ENCODE measurements at regions not wholly inside any gene's neighbourhood (a gene's known extent, or its start where the extent isn't known, plus 50 kb on each side); places are given as distances from the start of the nearest gene placed in this dataset.

DNA sequence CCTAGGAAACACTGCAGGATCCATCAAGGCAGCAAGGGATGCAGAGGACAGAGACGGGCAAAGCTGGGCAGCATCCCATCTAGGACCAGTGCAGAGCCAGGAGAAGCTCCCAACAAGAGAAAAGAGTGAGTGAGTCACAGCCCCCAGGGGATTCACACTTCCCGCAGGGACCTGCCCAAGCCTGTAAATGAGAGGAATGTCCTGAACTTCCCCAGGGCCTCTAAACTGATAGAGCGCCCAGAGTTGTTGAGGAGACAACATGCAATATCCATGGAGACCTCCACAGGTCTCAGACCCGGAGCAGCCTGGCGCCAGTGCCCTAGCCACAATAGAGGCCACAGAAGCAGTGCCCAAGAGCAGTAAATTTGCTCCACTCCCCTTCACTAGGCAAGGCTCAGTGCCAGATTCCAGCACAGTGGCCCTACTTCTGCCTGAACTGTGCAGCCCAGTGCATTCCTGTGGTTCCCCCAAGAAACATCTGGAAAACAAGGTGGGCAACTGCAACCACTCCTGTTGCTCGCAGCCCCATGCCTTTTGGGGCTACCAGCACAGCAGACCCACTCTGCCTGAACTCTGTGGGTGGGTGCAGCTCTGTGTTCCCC is 567.5 kb downstream of the POM121L12 start:
- Histone ChIP-seq H3K4ac (ENCODE audit: low read depth, low read length) (no peak overlapping the region), H4K5ac (ENCODE audit: low read depth, low read length) (no peak overlapping the region), H3K27me3 (ENCODE audit: control insufficient read depth, insufficient read depth, low read length) (no peaks in the 10 kb centered on the region), H2BK15ac (ENCODE audit: low read depth, low read length) (no peak overlapping the region), H2BK120ac (ENCODE audit: low read depth, low read length) (no peak overlapping the region), H3K27ac (ENCODE audit: insufficient read depth, low read length) (no peak overlapping the region), H3K9me3 (ENCODE audit: control insufficient read depth, insufficient read depth, low read length) (peaks cover 9% of the 10 kb centered on the region), H3K23ac (ENCODE audit: low read depth, low read length) (no peak overlapping the region), H3K4me3 (ENCODE audit: insufficient read depth, low read depth, low read length) (no peak overlapping the region), H4K8ac (ENCODE audit: low read depth in 2 of 2, low read length in 2 of 2) (no peak overlapping the region), H3K14ac (replicated peaks; ENCODE audit: low read depth, low read length) (no peak overlapping the region), H2AFZ (replicated peaks; ENCODE audit: low read length, poor library complexity) (no peak overlapping the region), H3K56ac (ENCODE audit: extremely low read depth, insufficient read depth, low read length) (no peak overlapping the region), H2AK9ac (replicated peaks; ENCODE audit: low read depth, low read length, poor library complexity) (no peak overlapping the region), H3K4me2 (ENCODE audit: low read depth, low read length) (no peak overlapping the region), H2BK20ac (ENCODE audit: low read depth, low read length) (no peak overlapping the region), H3K18ac (ENCODE audit: low read depth, low read length) (no peak overlapping the region), H4K91ac (ENCODE audit: insufficient read depth, low read depth, low read length) (no peak overlapping the region), H2AK5ac (ENCODE audit: low read depth, low read length) (no peak overlapping the region), H4K20me1 (ENCODE audit: insufficient read depth, low read length) (no peaks in the 10 kb centered on the region), H3K9ac (ENCODE audit: low read depth, low read length) (no peak overlapping the region), H3K36me3 (ENCODE audit: control insufficient read depth, insufficient read depth, low read length) (no peaks in the 10 kb centered on the region), H2BK5ac (ENCODE audit: low read depth, low read length, poor library complexity, severe bottlenecking) (no peak overlapping the region), H3K79me1 (ENCODE audit: low read depth in 1 of 2, low read length in 2 of 2) (no peaks in the 10 kb centered on the region), H3K9me1 (ENCODE audit: insufficient read depth, low read length) (no peaks in the 10 kb centered on the region), H3K4me1 (ENCODE audit: control insufficient read depth, insufficient read depth, low read length) (no peaks in the 10 kb centered on the region)
- CTCF ChIA-PET = no interaction called here
- BruUV-seq (replicated peaks) = no TSS peak
- DNase-seq (no peak), ATAC-seq (ENCODE audit: low read depth) (no peak)
- in situ Hi-C loops (cut with MboI; ENCODE audit: low sequenced_read_pairs) (no loop called here), intact Hi-C loops (cut with micrococcal nuclease) (no loop called here), dilution Hi-C loops (cut with HindIII; ENCODE audit: low sequenced_read_pairs, unreplicated experiment) (no loop called here)
- TF ChIP-seq RFX5 (IDR thresholded peaks at IDR 0.05; ENCODE audit: low read depth, low read length) (no peak), FOS (IDR thresholded peaks at IDR 0.05; ENCODE audit: low read depth, low read length) (no peak), MAZ (IDR thresholded peaks at IDR 0.05; ENCODE audit: borderline replicate concordance, low read depth, low read length) (no peak), RAD21 (IDR thresholded peaks at IDR 0.05; ENCODE audit: low read length) (no peak), MAFK (IDR thresholded peaks at IDR 0.05; ENCODE audit: low read depth, low read length) (no peak), BHLHE40 (IDR thresholded peaks at IDR 0.05; ENCODE audit: low read depth, low read length) (no peak), SMC3 (IDR thresholded peaks at IDR 0.05; ENCODE audit: low read depth, low read length) (no peak), RCOR1 (IDR thresholded peaks at IDR 0.05; ENCODE audit: insufficient replicate concordance, low read length) (no peak), MXI1 (IDR thresholded peaks at IDR 0.05; ENCODE audit: borderline replicate concordance, low read depth, low read length) (no peak), CHD1 (IDR thresholded peaks at IDR 0.05; ENCODE audit: low read depth, low read length) (no peak), CEBPB (IDR thresholded peaks at IDR 0.05; ENCODE audit: low read depth, low read length) (no peak), NFE2L2 (IDR thresholded peaks at IDR 0.05; ENCODE audit: low read depth, low read length) (no peak), POLR2A (IDR thresholded peaks at IDR 0.05; ENCODE audit: low read depth, low read length) (no peak)
- TF ChIP-seq, protein P1, sequence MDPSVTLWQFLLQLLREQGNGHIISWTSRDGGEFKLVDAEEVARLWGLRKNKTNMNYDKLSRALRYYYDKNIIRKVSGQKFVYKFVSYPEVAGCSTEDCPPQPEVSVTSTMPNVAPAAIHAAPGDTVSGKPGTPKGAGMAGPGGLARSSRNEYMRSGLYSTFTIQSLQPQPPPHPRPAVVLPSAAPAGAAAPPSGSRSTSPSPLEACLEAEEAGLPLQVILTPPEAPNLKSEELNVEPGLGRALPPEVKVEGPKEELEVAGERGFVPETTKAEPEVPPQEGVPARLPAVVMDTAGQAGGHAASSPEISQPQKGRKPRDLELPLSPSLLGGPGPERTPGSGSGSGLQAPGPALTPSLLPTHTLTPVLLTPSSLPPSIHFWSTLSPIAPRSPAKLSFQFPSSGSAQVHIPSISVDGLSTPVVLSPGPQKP (IDR thresholded peaks at IDR 0.05; ENCODE audit: borderline replicate concordance, low read depth, low read length) = no peak
- TF ChIP-seq, protein P2, sequence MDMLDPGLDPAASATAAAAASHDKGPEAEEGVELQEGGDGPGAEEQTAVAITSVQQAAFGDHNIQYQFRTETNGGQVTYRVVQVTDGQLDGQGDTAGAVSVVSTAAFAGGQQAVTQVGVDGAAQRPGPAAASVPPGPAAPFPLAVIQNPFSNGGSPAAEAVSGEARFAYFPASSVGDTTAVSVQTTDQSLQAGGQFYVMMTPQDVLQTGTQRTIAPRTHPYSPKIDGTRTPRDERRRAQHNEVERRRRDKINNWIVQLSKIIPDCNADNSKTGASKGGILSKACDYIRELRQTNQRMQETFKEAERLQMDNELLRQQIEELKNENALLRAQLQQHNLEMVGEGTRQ (IDR thresholded peaks at IDR 0.05; ENCODE audit: low read depth, low read length) = no peak
- TF ChIP-seq, protein P3, sequence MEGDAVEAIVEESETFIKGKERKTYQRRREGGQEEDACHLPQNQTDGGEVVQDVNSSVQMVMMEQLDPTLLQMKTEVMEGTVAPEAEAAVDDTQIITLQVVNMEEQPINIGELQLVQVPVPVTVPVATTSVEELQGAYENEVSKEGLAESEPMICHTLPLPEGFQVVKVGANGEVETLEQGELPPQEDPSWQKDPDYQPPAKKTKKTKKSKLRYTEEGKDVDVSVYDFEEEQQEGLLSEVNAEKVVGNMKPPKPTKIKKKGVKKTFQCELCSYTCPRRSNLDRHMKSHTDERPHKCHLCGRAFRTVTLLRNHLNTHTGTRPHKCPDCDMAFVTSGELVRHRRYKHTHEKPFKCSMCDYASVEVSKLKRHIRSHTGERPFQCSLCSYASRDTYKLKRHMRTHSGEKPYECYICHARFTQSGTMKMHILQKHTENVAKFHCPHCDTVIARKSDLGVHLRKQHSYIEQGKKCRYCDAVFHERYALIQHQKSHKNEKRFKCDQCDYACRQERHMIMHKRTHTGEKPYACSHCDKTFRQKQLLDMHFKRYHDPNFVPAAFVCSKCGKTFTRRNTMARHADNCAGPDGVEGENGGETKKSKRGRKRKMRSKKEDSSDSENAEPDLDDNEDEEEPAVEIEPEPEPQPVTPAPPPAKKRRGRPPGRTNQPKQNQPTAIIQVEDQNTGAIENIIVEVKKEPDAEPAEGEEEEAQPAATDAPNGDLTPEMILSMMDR (conservative IDR thresholded peaks at IDR 0.05; ENCODE audit: low read depth, low read length) = no peak
- POLR2A ChIA-PET (ENCODE audit: unreplicated experiment) = no interaction called here
- 0% methylated on average over 2 of the region's 6 CpGs; no CpG with 5 or more reads in 1 of the 2 experiments for WGBS, 2 experiments (ENCODE audit: extremely low coverage in 2 of 2, insufficient read length in 1 of 2)
